Fibroblast of lung (primary cell): ENCODE measurements at regions not wholly inside any gene's neighbourhood (a gene's known extent, or its start where the extent isn't known, plus 50 kb on each side); places are given as distances from the start of the nearest gene placed in this dataset.

Source experiments
- DNase-seq, 2 donors: peaks; one replicate each; pipeline versions ENCODE4 v3.0.0 to v3.0.0-alpha.2; 2010; ENCODE audit warnings: low read depth in 2 of 2
- H2AFZ ChIP-seq: 2 replicates; pipeline ENCODE4 v1.5.1; 2012; ENCODE audit warnings: low read length, control low read depth, inconsistent platforms
- H3K27ac ChIP-seq: 2 replicates; pipeline ENCODE4 v1.5.1; 2011; ENCODE audit warnings: low read length, control low read depth; ENCODE audit not compliant: insufficient read depth
- H3K27me3 ChIP-seq: 2 replicates; pipeline ENCODE4 v1.5.1; 2011; ENCODE audit warnings: mild to moderate bottlenecking, low read length; ENCODE audit not compliant: control insufficient read depth, insufficient read depth
- H3K36me3 ChIP-seq: 2 replicates; pipeline ENCODE4 v1.5.1; 2011; ENCODE audit warnings: low read length; ENCODE audit not compliant: control insufficient read depth, insufficient read depth
- H3K4me1 ChIP-seq: 2 replicates; pipeline ENCODE4 v1.5.1; 2011; ENCODE audit warnings: low read length; ENCODE audit not compliant: control insufficient read depth, insufficient read depth; ENCODE audit errors: extremely low read depth
- H3K4me2 ChIP-seq: 2 replicates; pipeline ENCODE4 v1.5.1; 2011; ENCODE audit warnings: low read length, control low read depth; ENCODE audit not compliant: insufficient read depth; ENCODE audit errors: extremely low read depth
- H3K4me3 ChIP-seq, 4 experiments: fragments of 200-600 bp in 1 of 4; sonication (generic) in 1 of 4; replicated peaks in 1 of 4; 2 replicates each; pipeline ENCODE4 v1.5.1; 2011 to 2016; ENCODE audit warnings: low read length in 4 of 4, low read depth in 3 of 4, mild to moderate bottlenecking in 3 of 4, control low read depth in 2 of 4, inconsistent platforms in 1 of 4, mixed read lengths in 1 of 4; ENCODE audit not compliant: insufficient read depth in 1 of 4; ENCODE audit errors: control extremely low read depth in 1 of 4
- H3K79me2 ChIP-seq: 2 replicates; pipeline ENCODE4 v1.5.1; 2012; ENCODE audit warnings: mild to moderate bottlenecking, low read length, inconsistent platforms; ENCODE audit not compliant: control insufficient read depth, insufficient read depth
- H3K9ac ChIP-seq: 2 replicates; pipeline ENCODE4 v1.5.1; 2011; ENCODE audit warnings: mild to moderate bottlenecking, low read length, control low read depth; ENCODE audit not compliant: insufficient read depth
- H3K9me3 ChIP-seq: 2 replicates; pipeline ENCODE4 v1.5.1; 2012; ENCODE audit warnings: low read depth, low read length; ENCODE audit not compliant: control insufficient read depth, insufficient read depth
- H4K20me1 ChIP-seq: 2 replicates; pipeline ENCODE4 v1.5.1; 2011; ENCODE audit warnings: low read length; ENCODE audit not compliant: control insufficient read depth, insufficient read depth; ENCODE audit errors: extremely low read depth
- CTCF ChIP-seq, 2 donors: IDR thresholded peaks in 1 of 2; conservative IDR thresholded peaks in 1 of 2; 1 replicate in 1 of 2; 2 replicates in 1 of 2; pipeline ENCODE4 v1.5.1; 2011 to 2012; ENCODE audit warnings: low read length in 2 of 2, control low read depth in 1 of 2, inconsistent platforms in 1 of 2, low read depth in 1 of 2, mild to moderate bottlenecking in 1 of 2
- EZH2 ChIP-seq: IDR thresholded peaks from 2 replicates; pipeline ENCODE4 v1.5.1; 2012; ENCODE audit warnings: low read length, control low read depth, mild to moderate bottlenecking; ENCODE audit errors: missing control alignments

GRCh38 chr20:23160536-23161243 lies 74.6 kb upstream of the CD93 start:
- Histone ChIP-seq H3K4me2 (no peak overlapping the region), H4K20me1 (no peaks in the 10 kb centered on the region), H3K36me3 (no peaks in the 10 kb centered on the region), H3K27ac (no peak overlapping the region), H2AFZ (peak overlapping the region; percentile 32), H3K79me2 (no peaks in the 10 kb centered on the region), H3K4me3 (no peak overlapping the region), H3K9ac (no peak overlapping the region), H3K27me3 (no peaks in the 10 kb centered on the region), H3K4me1 (peaks cover 18% of the 10 kb centered on the region), H3K9me3 (no peaks in the 10 kb centered on the region)
- peak; percentile 33 to 48 for DNase-seq
- TF ChIP-seq CTCF (conservative IDR thresholded peaks at IDR 0.05 in 1 of 2, IDR thresholded peaks at IDR 0.05 in 1 of 2; ENCODE audit: low read depth in 1 of 2, low read length in 2 of 2) = no peak
- TF ChIP-seq EZH2 = no peak

- Histone ChIP-seq H3K27ac (no peak overlapping the region), H4K20me1 (no peaks in the 10 kb centered on the region), H3K9ac (no peak overlapping the region), H3K36me3 (no peaks in the 10 kb centered on the region), H3K4me3 (no peak overlapping the region), H3K79me2 (no peaks in the 10 kb centered on the region), H3K9me3 (no peaks in the 10 kb centered on the region), H2AFZ (no peak overlapping the region), H3K4me1 (peaks cover 18% of the 10 kb centered on the region), H3K27me3 (no peaks in the 10 kb centered on the region), H3K4me2 (no peak overlapping the region)
- TF ChIP-seq EZH2 (no peak), CTCF (conservative IDR thresholded peaks at IDR 0.05 in 1 of 2, IDR thresholded peaks at IDR 0.05 in 1 of 2; ENCODE audit: low read depth in 1 of 2, low read length in 2 of 2) (no peak)
- peak in 1 of 2 donors; percentile 44 for DNase-seq
Measured at GRCh38 chr20:23159947-23160318, 73.8 kb upstream of the CD93 start.

- no peak overlapping the region for H3K9ac ChIP-seq
Measured at GRCh38 chr20:23159256-23159946, 73.3 kb upstream of the CD93 start.

More at GRCh38 chr20:23159256-23159946, 73.3 kb upstream of the CD93 start:
- Histone ChIP-seq H4K20me1 (no peaks in the 10 kb centered on the region), H3K4me3 (no peak overlapping the region), H3K4me1 (peaks cover 18% of the 10 kb centered on the region), H3K27ac (no peak overlapping the region), H3K4me2 (no peak overlapping the region), H3K36me3 (no peaks in the 10 kb centered on the region), H3K79me2 (no peaks in the 10 kb centered on the region), H3K27me3 (no peaks in the 10 kb centered on the region), H3K9me3 (no peaks in the 10 kb centered on the region), H2AFZ (no peak overlapping the region)
- peak; percentile 20 to 46 for DNase-seq
- TF ChIP-seq CTCF (conservative IDR thresholded peaks at IDR 0.05 in 1 of 2, IDR thresholded peaks at IDR 0.05 in 1 of 2; ENCODE audit: low read depth in 1 of 2, low read length in 2 of 2) = no peak
